HEK293 (cell line): ENCODE measurements at regions not wholly inside any gene's neighbourhood (a gene's known extent, or its start where the extent isn't known, plus 50 kb on each side); places are given as distances from the start of the nearest gene placed in this dataset.

Source experiments
- ZNF223 ChIP-seq: fragments of 450-650 bp; formaldehyde crosslinking; IDR thresholded peaks from 2 replicates; pipeline ENCODE4 v1.5.1; 2016; ENCODE audit warnings: missing biosample characterization, missing genetic modification characterization
- TF ChIP-seq, protein P1 (sequence below): fragments of 450-650 bp; formaldehyde crosslinking; IDR thresholded peaks from 2 replicates; pipeline ENCODE4 v1.5.1; 2016; ENCODE audit warnings: missing biosample characterization, missing genetic modification characterization

GRCh38 chr1:183716286-183716685 lies 63.2 kb upstream of the APOBEC4 start:
- no peak for TF ChIP-seq ZNF223
- TF ChIP-seq, protein P1, sequence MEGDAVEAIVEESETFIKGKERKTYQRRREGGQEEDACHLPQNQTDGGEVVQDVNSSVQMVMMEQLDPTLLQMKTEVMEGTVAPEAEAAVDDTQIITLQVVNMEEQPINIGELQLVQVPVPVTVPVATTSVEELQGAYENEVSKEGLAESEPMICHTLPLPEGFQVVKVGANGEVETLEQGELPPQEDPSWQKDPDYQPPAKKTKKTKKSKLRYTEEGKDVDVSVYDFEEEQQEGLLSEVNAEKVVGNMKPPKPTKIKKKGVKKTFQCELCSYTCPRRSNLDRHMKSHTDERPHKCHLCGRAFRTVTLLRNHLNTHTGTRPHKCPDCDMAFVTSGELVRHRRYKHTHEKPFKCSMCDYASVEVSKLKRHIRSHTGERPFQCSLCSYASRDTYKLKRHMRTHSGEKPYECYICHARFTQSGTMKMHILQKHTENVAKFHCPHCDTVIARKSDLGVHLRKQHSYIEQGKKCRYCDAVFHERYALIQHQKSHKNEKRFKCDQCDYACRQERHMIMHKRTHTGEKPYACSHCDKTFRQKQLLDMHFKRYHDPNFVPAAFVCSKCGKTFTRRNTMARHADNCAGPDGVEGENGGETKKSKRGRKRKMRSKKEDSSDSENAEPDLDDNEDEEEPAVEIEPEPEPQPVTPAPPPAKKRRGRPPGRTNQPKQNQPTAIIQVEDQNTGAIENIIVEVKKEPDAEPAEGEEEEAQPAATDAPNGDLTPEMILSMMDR (tag by site-specific recombination) = no peak
